HCT116 (cell line): ENCODE measurements at regions not wholly inside any gene's neighbourhood (a gene's known extent, or its start where the extent isn't known, plus 50 kb on each side); places are given as distances from the start of the nearest gene placed in this dataset.

Experiments used
- ATAC-seq: fragments of 200-7000 bp; cut with Tn5 transposase; 2 replicates; pipeline ENCODE4 v1.9.1; 2020; ENCODE audit warnings: mild to moderate bottlenecking, moderate library complexity
- BruUV-seq: library from RNA; stranded (reverse); fragments of 400-500 nt; replicated peaks from 2 replicates; lab custom pipeline; 2021; lab: Mats Ljungman, UMichigan
- CTCF ChIA-PET: fragments of 300-600 bp; sonication (Branson Sonifier 250); formaldehyde crosslinking; loops from one replicate; lab custom pipeline; 2021; ENCODE audit warnings: antibody characterized with exemption; lab: Charles Lee
- POLR2A ChIA-PET: fragments of 300-600, 350-600 bp; sonication (Branson Sonifier 250); formaldehyde crosslinking; loops from one replicate; lab custom pipeline; 2021; ENCODE audit warnings: antibody characterized with exemption; lab: Charles Lee
- RAD21 ChIA-PET, 2 experiments: fragments of 300-600 bp; sonication (Branson Sonifier 250); formaldehyde crosslinking; loops; one replicate each; lab custom pipeline; 2023; ENCODE audit warnings: low total read pairs in 2 of 2; ENCODE audit not compliant: uncharacterized antibody in 2 of 2, unreplicated experiment in 2 of 2, low non-redundant PET in 1 of 2; lab: Charles Lee
- DNase-seq: peaks from one replicate; pipeline ENCODE4 v3.0.0-alpha.2; 2010; ENCODE audit warnings: low read depth, low spot score
- H2AFZ ChIP-seq: fragments of 200-600 bp; shearing (Covaris generic), sonication (generic); 2 replicates; pipeline ENCODE4 v1.6.1; 2017; ENCODE audit warnings: low read depth, mixed run types, mixed read lengths, antibody characterized with exemption, low read length; ENCODE audit not compliant: poor library complexity, severe bottlenecking
- H3K27ac ChIP-seq: 2 replicates; pipeline ENCODE4 v1.5.1; 2012; ENCODE audit warnings: low read depth, low read length
- H3K27me3 ChIP-seq: fragments of 200-600 bp; sonication (generic); 2 replicates; pipeline ENCODE4 v1.6.1; 2016; ENCODE audit warnings: mixed run types, low read length, mixed read lengths; ENCODE audit not compliant: insufficient read depth
- H3K36me3 ChIP-seq, 2 experiments: fragments of 200-500 bp in 1 of 2; fragments of 200-600 bp in 1 of 2; sonication (Bioruptor generic) in 1 of 2; sonication (generic) in 1 of 2; 2 replicates each; pipeline versions ENCODE4 v1.5.1 to v1.6.1; 2014 to 2016; ENCODE audit warnings: low read length in 2 of 2, inconsistent platforms in 1 of 2, mixed read lengths in 1 of 2, mixed run types in 1 of 2; ENCODE audit not compliant: insufficient read depth in 2 of 2, control insufficient read depth in 1 of 2
- H3K4me1 ChIP-seq, 2 experiments: fragments of 200-600 bp in 1 of 2; sonication (generic) in 1 of 2; 2 replicates each; pipeline versions ENCODE4 v1.5.1 to v1.6.1; 2012 to 2017; ENCODE audit warnings: low read length in 2 of 2, inconsistent platforms in 1 of 2, mild to moderate bottlenecking in 1 of 2, mixed read lengths in 1 of 2, mixed run types in 1 of 2, moderate library complexity in 1 of 2; ENCODE audit not compliant: insufficient read depth in 2 of 2, control insufficient read depth in 1 of 2
- H3K4me2 ChIP-seq: fragments of 200-600 bp; sonication (generic); 2 replicates; pipeline ENCODE4 v1.6.1; 2017; ENCODE audit warnings: mixed run types, low read length, mixed read lengths
- H3K4me3 ChIP-seq, 2 experiments: fragments of 200-600 bp in 1 of 2; sonication (generic) in 1 of 2; replicated peaks in 1 of 2; 2 replicates each; pipeline ENCODE4 v1.5.1; 2011 to 2016; ENCODE audit warnings: low read length in 2 of 2, control low read depth in 1 of 2, low read depth in 1 of 2, mild to moderate bottlenecking in 1 of 2, mixed read lengths in 1 of 2, mixed run types in 1 of 2
- H3K79me2 ChIP-seq: fragments of 200-600 bp; sonication (generic); 2 replicates; pipeline ENCODE4 v1.6.1; 2017; ENCODE audit warnings: mild to moderate bottlenecking, mixed run types, low read length, moderate library complexity, mixed read lengths; ENCODE audit not compliant: insufficient read depth
- H3K9ac ChIP-seq: fragments of 200-600 bp; sonication (generic); 2 replicates; pipeline ENCODE4 v1.6.1; 2016; ENCODE audit warnings: low read length, mixed read lengths
- H3K9me2 ChIP-seq: fragments of 200-600 bp; sonication (generic), shearing (Covaris generic); 2 replicates; pipeline ENCODE4 v1.6.1; 2017; ENCODE audit warnings: mixed run types, mild to moderate bottlenecking, moderate library complexity; ENCODE audit not compliant: insufficient read depth
- H3K9me3 ChIP-seq, 2 experiments: fragments of 200-500 bp in 1 of 2; fragments of 200-600 bp in 1 of 2; sonication (Bioruptor generic) in 1 of 2; sonication (generic) in 1 of 2; 2 replicates each; pipeline ENCODE4 v1.6.1; 2014 to 2017; ENCODE audit warnings: low read length in 2 of 2, mixed read lengths in 2 of 2, inconsistent platforms in 1 of 2, low read depth in 1 of 2, mild to moderate bottlenecking in 1 of 2, mixed run types in 1 of 2, moderate library complexity in 1 of 2; ENCODE audit not compliant: control insufficient read depth in 1 of 2, insufficient read depth in 1 of 2
- H4K20me1 ChIP-seq: fragments of 200-600 bp; sonication (generic), shearing (Covaris generic); 2 replicates; pipeline ENCODE4 v1.6.1; 2017; ENCODE audit warnings: mixed run types, mild to moderate bottlenecking, moderate library complexity; ENCODE audit not compliant: insufficient read depth
- ATF3 ChIP-seq: IDR thresholded peaks from 2 replicates; pipeline ENCODE4 v1.6.1; 2012
- CBX3 ChIP-seq: IDR thresholded peaks from 2 replicates; pipeline ENCODE4 v1.6.1; 2012; ENCODE audit warnings: low read depth
- CEBPB ChIP-seq: IDR thresholded peaks from 2 replicates; pipeline ENCODE4 v1.6.1; 2012; ENCODE audit warnings: low read depth
- CTCF ChIP-seq, 3 experiments: fragments of 200-600 bp in 1 of 3; sonication (generic) in 1 of 3; IDR thresholded peaks in 2 of 3; conservative IDR thresholded peaks in 1 of 3; 2 replicates each; pipeline ENCODE4 v1.5.1; 2012 to 2017; ENCODE audit warnings: low read depth in 2 of 3, low read length in 2 of 3, antibody characterized with exemption in 1 of 3, borderline replicate concordance in 1 of 3, control low read depth in 1 of 3, mild to moderate bottlenecking in 1 of 3, mixed read lengths in 1 of 3, mixed run types in 1 of 3, moderate library complexity in 1 of 3; ENCODE audit not compliant: insufficient read depth in 1 of 3
- EGR1 ChIP-seq: IDR thresholded peaks from 2 replicates; pipeline ENCODE4 v1.6.1; 2012; ENCODE audit warnings: low read depth
- ELF1 ChIP-seq: IDR thresholded peaks from 2 replicates; pipeline ENCODE4 v1.6.1; 2012; ENCODE audit warnings: low read depth, borderline replicate concordance
- EZH2phosphoT487 ChIP-seq: fragments of 200-600 bp; IDR thresholded peaks from 2 replicates; pipeline ENCODE4 v1.6.1; 2018; ENCODE audit warnings: antibody characterized with exemption, borderline replicate concordance
- FOSL1 ChIP-seq: IDR thresholded peaks from 2 replicates; pipeline ENCODE4 v1.6.1; 2012; ENCODE audit warnings: low read depth
- JUND ChIP-seq: IDR thresholded peaks from 2 replicates; pipeline ENCODE4 v1.6.1; 2012
- MAX ChIP-seq: IDR thresholded peaks from 2 replicates; pipeline ENCODE4 v1.6.1; 2012
- POLR2AphosphoS5 ChIP-seq: IDR thresholded peaks from 2 replicates; pipeline ENCODE4 v1.6.1; 2011; ENCODE audit warnings: mild to moderate bottlenecking, low read depth, low read length, moderate library complexity
- RAD21 ChIP-seq: IDR thresholded peaks from 2 replicates; pipeline ENCODE4 v1.6.1; 2012; ENCODE audit warnings: low read depth, mild to moderate bottlenecking
- REST ChIP-seq: IDR thresholded peaks from 2 replicates; pipeline ENCODE4 v1.6.1; 2012; ENCODE audit warnings: low read depth
- SIN3A ChIP-seq: IDR thresholded peaks from 2 replicates; pipeline ENCODE4 v1.6.1; 2012; ENCODE audit warnings: low read depth
- SP1 ChIP-seq: IDR thresholded peaks from 2 replicates; pipeline ENCODE4 v1.6.1; 2012; ENCODE audit warnings: low read depth
- SRF ChIP-seq: IDR thresholded peaks from 2 replicates; pipeline ENCODE4 v1.6.1; 2012; ENCODE audit warnings: low read depth
- TCF7L2 ChIP-seq: IDR thresholded peaks from 2 replicates; pipeline ENCODE4 v1.7.0; 2011; ENCODE audit warnings: borderline replicate concordance, inconsistent platforms; ENCODE audit not compliant: insufficient read depth, insufficient read length; ENCODE audit errors: extremely low read depth
- YY1 ChIP-seq: IDR thresholded peaks from 2 replicates; pipeline ENCODE4 v1.6.1; 2011; ENCODE audit warnings: low read length, low read depth, moderate library complexity, mild to moderate bottlenecking; ENCODE audit not compliant: insufficient replicate concordance; ENCODE audit errors: extremely low read depth
- ZBTB33 ChIP-seq: IDR thresholded peaks from 2 replicates; pipeline ENCODE4 v1.6.1; 2011; ENCODE audit warnings: mild to moderate bottlenecking, low read length, moderate library complexity; ENCODE audit not compliant: insufficient replicate concordance; ENCODE audit errors: extremely low read depth
- intact Hi-C: fragments of 100-400 bp; cut with micrococcal nuclease; formaldehyde crosslinking; loops from 2 replicates; pipeline ENCODE4 v1.10.0; 2022

- H3K27ac ChIP-seq = no peak overlapping the region
- H3K4me1 ChIP-seq = no peaks in the 10 kb centered on the region
- H3K9me2 ChIP-seq = no peaks in the 10 kb centered on the region
- peaks cover 3% of the 10 kb centered on the region; the same call in 1 of the 2 replicates for H3K27me3 ChIP-seq
- H3K9me3 ChIP-seq = no peaks in the 10 kb centered on the region
- ChIA-PET RAD21 (no interaction called here), POLR2A (no interaction called here), CTCF (no interaction called here)
- H2AFZ ChIP-seq = no peak overlapping the region
- no TSS peak for BruUV-seq
- H3K79me2 ChIP-seq = no peaks in the 10 kb centered on the region
- no peak overlapping the region for H3K4me2 ChIP-seq
- no peaks in the 10 kb centered on the region for H3K36me3 ChIP-seq
- no peak for TF ChIP-seq SP1
- no peak for TF ChIP-seq SIN3A
- no peak for TF ChIP-seq TCF7L2
- TF ChIP-seq ATF3 = no peak
- TF ChIP-seq SRF = no peak
- no peak for TF ChIP-seq EZH2phosphoT487
- no peak for TF ChIP-seq EGR1
- no peak for TF ChIP-seq REST
- no peak for TF ChIP-seq YY1
- no peak for TF ChIP-seq POLR2AphosphoS5
- TF ChIP-seq ELF1 = no peak
- TF ChIP-seq CBX3 = no peak
- TF ChIP-seq ZBTB33 = no peak
- TF ChIP-seq CTCF (IDR thresholded peaks at IDR 0.05 in 2 of 3, conservative IDR thresholded peaks at IDR 0.05 in 1 of 3; ENCODE audit: borderline replicate concordance in 1 of 3, insufficient read depth in 1 of 3, low read depth in 2 of 3, low read length in 2 of 3) = no peak
- no peak for TF ChIP-seq FOSL1
- no peak for TF ChIP-seq JUND
- TF ChIP-seq CEBPB = no peak
- TF ChIP-seq MAX = no peak
- no peak for TF ChIP-seq RAD21
- DNase-seq (no peak), ATAC-seq (no peak)
- intact Hi-C loops = no loop called here
- H4K20me1 ChIP-seq = no peaks in the 10 kb centered on the region
- no peak overlapping the region for H3K4me3 ChIP-seq
- H3K9ac ChIP-seq = no peak overlapping the region
Observed at GRCh38 chr6:87919001-87919400, 128.6 kb upstream of the SPACA1 start.
